ENCODE measurements at regions not wholly inside any gene's neighbourhood (a gene's known extent, or its start where the extent isn't known, plus 50 kb on each side); places are given as distances from the start of the nearest gene placed in this dataset.
"Not testable (repeated sequence)": the region's sequence is repeated elsewhere in the genome, so short reads cannot be mapped to it uniquely, and the experiment has no call there.

GRCh38 chr15:32316482-32316881, 86.6 kb downstream of the GOLGA8K start:
- TF ChIP-seq, protein P1, sequence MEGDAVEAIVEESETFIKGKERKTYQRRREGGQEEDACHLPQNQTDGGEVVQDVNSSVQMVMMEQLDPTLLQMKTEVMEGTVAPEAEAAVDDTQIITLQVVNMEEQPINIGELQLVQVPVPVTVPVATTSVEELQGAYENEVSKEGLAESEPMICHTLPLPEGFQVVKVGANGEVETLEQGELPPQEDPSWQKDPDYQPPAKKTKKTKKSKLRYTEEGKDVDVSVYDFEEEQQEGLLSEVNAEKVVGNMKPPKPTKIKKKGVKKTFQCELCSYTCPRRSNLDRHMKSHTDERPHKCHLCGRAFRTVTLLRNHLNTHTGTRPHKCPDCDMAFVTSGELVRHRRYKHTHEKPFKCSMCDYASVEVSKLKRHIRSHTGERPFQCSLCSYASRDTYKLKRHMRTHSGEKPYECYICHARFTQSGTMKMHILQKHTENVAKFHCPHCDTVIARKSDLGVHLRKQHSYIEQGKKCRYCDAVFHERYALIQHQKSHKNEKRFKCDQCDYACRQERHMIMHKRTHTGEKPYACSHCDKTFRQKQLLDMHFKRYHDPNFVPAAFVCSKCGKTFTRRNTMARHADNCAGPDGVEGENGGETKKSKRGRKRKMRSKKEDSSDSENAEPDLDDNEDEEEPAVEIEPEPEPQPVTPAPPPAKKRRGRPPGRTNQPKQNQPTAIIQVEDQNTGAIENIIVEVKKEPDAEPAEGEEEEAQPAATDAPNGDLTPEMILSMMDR (IDR thresholded peaks at IDR 0.05): not testable (repeated sequence)
- TF ChIP-seq POLR2A (IDR thresholded peaks at IDR 0.05): not testable (repeated sequence)

All from Peyer's patch (tissue), 4 donors.